HG03469 (cell line): ENCODE measurements at regions not wholly inside any gene's neighbourhood (a gene's known extent, or its start where the extent isn't known, plus 50 kb on each side); places are given as distances from the start of the nearest gene placed in this dataset.
A peak's percentile ranks its signal among the peaks of the same experiment; 100 is the strongest.
"Not testable (repeated sequence)": the region's sequence is repeated elsewhere in the genome, so short reads cannot be mapped to it uniquely, and the experiment has no call there.

ENCODE experiments used
- ATAC-seq: cut with Tn5 transposase; IDR thresholded peaks from one replicate; pipeline ENCODE4 v1.9.1; 2021; ENCODE audit warnings: mild to moderate bottlenecking, moderate library complexity, moderate number of reproducible peaks; ENCODE audit not compliant: unreplicated experiment

GRCh38 chr7:142637240-142637639, 112.0 kb upstream of the PRSS1 start:
- ATAC-seq = no peak

GRCh38 chr7:142636751-142637150, 112.5 kb upstream of the PRSS1 start:
- no peak for ATAC-seq

- ATAC-seq = not testable (repeated sequence)
Measured at GRCh38 chr7:142636107-142636506, 113.2 kb upstream of the PRSS1 start.

GRCh38 chr7:142632271-142633134, 116.8 kb upstream of the PRSS1 start:
- peak; percentile 67 for ATAC-seq

GRCh38 chr7:142629588-142630260, 119.5 kb upstream of the PRSS1 start:
- ATAC-seq = no peak

GRCh38 chr7:142628945-142629344, 120.3 kb upstream of the PRSS1 start:
- no peak for ATAC-seq

- ATAC-seq = not testable (repeated sequence)
Measured at GRCh38 chr7:142627223-142627622, 122.0 kb upstream of the PRSS1 start.

GRCh38 chr7:142626420-142627035, 122.7 kb upstream of the PRSS1 start:
- peak; percentile 65 for ATAC-seq

- ATAC-seq = not testable (repeated sequence)
Measured at GRCh38 chr7:142625216-142625615, 124.1 kb upstream of the PRSS1 start.

- no peak for ATAC-seq
Measured at GRCh38 chr7:142620402-142620801, 128.9 kb upstream of the PRSS1 start.

- no peak for ATAC-seq
Measured at GRCh38 chr7:142618655-142619351, 130.5 kb upstream of the PRSS1 start.

GRCh38 chr7:142616842-142617241, 132.4 kb upstream of the PRSS1 start:
- no peak for ATAC-seq

- ATAC-seq = no peak
Measured at GRCh38 chr7:142616121-142616643, 133.1 kb upstream of the PRSS1 start.

GRCh38 chr7:142615508-142615907, 133.8 kb upstream of the PRSS1 start:
- no peak for ATAC-seq

GRCh38 chr7:142614116-142614515, 135.2 kb upstream of the PRSS1 start:
- no peak for ATAC-seq

GRCh38 chr7:142612237-142612881, 136.9 kb upstream of the PRSS1 start:
- no peak for ATAC-seq

GRCh38 chr7:142611566-142612236, 137.6 kb upstream of the PRSS1 start:
- ATAC-seq = no peak

GRCh38 chr7:142608630-142609428, 140.4 kb upstream of the PRSS1 start:
- no peak for ATAC-seq

- no peak for ATAC-seq
Measured at GRCh38 chr7:142607351-142607750, 141.9 kb upstream of the PRSS1 start.
